ENCODE measurements at regions not wholly inside any gene's neighbourhood (a gene's known extent, or its start where the extent isn't known, plus 50 kb on each side); places are given as distances from the start of the nearest gene placed in this dataset.

GRCh38 chr6:1510239-1510638 lies 99.5 kb upstream of the FOXC1 start:
- DNase-seq (no peak), ATAC-seq (no peak)
- intact Hi-C loops (cut with DNase I, micrococcal nuclease): no loop called here
- H3K9me3 ChIP-seq: no peaks in the 10 kb centered on the region
- no peak overlapping the region for H3K4me3 ChIP-seq
- no peaks in the 10 kb centered on the region for H3K4me1 ChIP-seq (ENCODE audit: low read depth)
- TF ChIP-seq CTCF (IDR thresholded peaks at IDR 0.05): no peak
- H3K36me3 ChIP-seq (ENCODE audit: low read depth): no peaks in the 10 kb centered on the region

- ATAC-seq (no peak), DNase-seq (no peak)
- Histone ChIP-seq H3K9me3 (no peaks in the 10 kb centered on the region), H3K4me3 (no peak overlapping the region), H3K4me1 (ENCODE audit: low read depth) (no peaks in the 10 kb centered on the region), H3K36me3 (ENCODE audit: low read depth) (no peaks in the 10 kb centered on the region)
- intact Hi-C loops (cut with DNase I, micrococcal nuclease): no loop called here
- no peak for TF ChIP-seq CTCF (IDR thresholded peaks at IDR 0.05)
Measured at GRCh38 chr6:1513215-1513780, 96.4 kb upstream of the FOXC1 start.

DNA sequence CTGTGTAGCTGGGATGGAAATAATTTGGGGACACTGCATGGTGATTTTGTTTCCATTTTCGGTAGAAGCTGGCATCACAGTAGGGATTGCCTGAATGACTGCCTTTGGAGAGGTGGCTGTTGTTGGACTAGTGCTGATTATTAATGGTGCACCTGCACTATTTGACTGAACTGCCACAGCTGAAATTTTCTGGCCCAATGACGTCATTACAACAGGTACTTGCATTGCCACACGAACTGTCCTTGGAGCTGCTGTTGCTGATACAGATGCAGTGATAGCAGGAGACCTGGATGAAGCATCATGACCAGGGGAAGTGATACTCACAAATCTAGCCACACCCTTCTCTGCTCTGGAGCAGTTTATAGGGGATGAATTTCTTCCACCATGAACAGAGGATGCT lies 95.6 kb upstream of the FOXC1 start:
- intact Hi-C loops (cut with DNase I, micrococcal nuclease): no loop called here
- no peak for TF ChIP-seq CTCF (IDR thresholded peaks at IDR 0.05)
- Histone ChIP-seq H3K4me1 (ENCODE audit: low read depth) (no peaks in the 10 kb centered on the region), H3K4me3 (no peak overlapping the region), H3K36me3 (ENCODE audit: low read depth) (no peaks in the 10 kb centered on the region), H3K9me3 (no peaks in the 10 kb centered on the region)
- no peak for ATAC-seq
- DNase-seq: no peak

DNA sequence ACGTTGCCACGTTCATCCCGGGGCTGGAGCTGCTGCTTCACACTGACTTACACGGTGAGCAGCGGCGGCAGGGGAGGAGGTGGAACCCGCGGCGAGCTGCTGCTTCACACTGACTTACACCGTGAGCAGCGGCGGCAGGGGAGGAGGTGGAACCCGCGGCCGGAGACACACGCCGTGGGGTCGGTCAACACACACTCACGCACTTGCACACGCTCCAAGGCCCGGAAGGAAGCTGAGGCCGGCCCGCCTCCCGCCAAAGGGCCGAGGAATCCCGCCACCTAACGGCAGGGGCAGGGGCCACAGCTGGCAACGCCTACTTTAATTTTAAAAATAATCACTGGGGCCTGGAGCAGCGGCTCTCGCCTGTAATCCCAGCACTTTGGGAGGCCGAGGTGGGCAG lies 94.4 kb upstream of the FOXC1 start:
- no peaks in the 10 kb centered on the region for H3K36me3 ChIP-seq (ENCODE audit: low read depth)
- no peak for ATAC-seq
- no peak for TF ChIP-seq CTCF (IDR thresholded peaks at IDR 0.05)
- H3K4me3 ChIP-seq: no peak overlapping the region
- no peaks in the 10 kb centered on the region for H3K9me3 ChIP-seq
- H3K4me1 ChIP-seq (ENCODE audit: low read depth): no peaks in the 10 kb centered on the region
- intact Hi-C loops (cut with DNase I, micrococcal nuclease): no loop called here
- DNase-seq: no peak

DNA sequence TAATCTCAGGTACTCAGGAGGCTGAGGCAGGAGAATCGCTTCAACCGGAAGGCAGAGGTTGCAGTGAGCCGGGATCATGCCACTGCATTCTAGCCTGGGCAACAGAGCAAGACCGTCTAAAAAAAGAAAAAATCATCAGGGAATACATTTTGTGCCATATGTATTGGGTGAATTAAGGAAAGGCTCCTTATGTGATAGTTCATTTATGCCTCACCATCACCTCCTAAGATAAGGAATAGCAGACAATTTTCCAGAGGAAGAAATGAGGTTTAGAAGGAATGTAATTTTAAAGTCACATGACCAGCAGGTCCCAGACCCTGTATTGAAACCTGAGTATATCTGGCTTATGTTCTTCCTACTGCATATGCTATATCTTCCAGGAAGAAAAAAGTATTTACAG lies 93.9 kb upstream of the FOXC1 start:
- Histone ChIP-seq H3K36me3 (ENCODE audit: low read depth) (no peaks in the 10 kb centered on the region), H3K4me1 (ENCODE audit: low read depth) (no peaks in the 10 kb centered on the region), H3K4me3 (no peak overlapping the region), H3K9me3 (no peaks in the 10 kb centered on the region)
- no peak for TF ChIP-seq CTCF (IDR thresholded peaks at IDR 0.05)
- ATAC-seq (no peak), DNase-seq (no peak)
- intact Hi-C loops (cut with DNase I, micrococcal nuclease): no loop called here

All from mucosa of descending colon (tissue), 3 donors.